Inflammatory macrophage (primary cell): ENCODE measurements at regions not wholly inside any gene's neighbourhood (a gene's known extent, or its start where the extent isn't known, plus 50 kb on each side); places are given as distances from the start of the nearest gene placed in this dataset.
"Not testable (repeated sequence)": the region's sequence is repeated elsewhere in the genome, so short reads cannot be mapped to it uniquely, and the experiment has no call there.

Experiments used
- DNase-seq, 2 donors: peaks; one replicate each; pipeline ENCODE4 v3.0.0-alpha.2; 2020 to 2022

DNA sequence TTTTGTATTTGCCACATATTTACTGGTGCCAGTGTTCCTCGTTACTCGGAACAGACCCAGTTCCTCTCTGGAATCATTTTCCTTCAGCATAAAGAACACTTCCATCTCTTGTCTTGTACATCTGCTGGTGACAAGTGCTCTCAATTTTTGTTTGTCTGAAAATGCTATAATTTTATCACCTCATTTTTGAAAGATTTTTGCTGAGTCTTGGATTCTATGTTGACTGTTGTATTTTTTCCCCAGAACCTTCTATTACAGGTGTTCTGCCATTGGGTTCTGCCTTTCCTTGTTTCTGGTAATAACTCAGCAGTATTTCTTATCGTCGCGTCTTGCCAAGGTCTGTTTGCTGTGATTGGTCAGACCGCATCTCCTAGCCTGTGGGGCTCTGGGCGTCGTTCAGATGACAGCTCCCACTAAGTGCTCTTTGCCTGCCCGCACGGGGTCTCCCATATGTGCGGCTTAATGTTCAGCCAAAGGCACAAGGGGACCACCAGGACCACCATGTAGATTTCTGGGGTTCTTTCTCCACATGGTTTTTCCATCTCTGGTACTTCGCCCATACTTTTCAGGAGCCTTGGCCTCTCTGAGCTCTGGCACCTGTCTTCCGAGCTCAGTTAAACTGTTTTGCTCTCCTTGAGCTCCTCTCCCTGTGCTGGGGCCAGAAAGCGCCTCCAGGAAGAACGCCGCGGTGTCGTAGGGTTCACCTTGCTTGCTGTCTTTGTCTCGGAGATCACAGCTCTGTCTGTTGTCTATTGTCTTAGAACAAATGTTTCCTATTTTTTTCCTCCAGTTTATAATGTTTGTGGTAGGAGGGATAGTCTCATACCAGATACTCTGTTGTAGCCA lies 80.0 kb downstream of the METRNL start:
- no peak for DNase-seq

DNA sequence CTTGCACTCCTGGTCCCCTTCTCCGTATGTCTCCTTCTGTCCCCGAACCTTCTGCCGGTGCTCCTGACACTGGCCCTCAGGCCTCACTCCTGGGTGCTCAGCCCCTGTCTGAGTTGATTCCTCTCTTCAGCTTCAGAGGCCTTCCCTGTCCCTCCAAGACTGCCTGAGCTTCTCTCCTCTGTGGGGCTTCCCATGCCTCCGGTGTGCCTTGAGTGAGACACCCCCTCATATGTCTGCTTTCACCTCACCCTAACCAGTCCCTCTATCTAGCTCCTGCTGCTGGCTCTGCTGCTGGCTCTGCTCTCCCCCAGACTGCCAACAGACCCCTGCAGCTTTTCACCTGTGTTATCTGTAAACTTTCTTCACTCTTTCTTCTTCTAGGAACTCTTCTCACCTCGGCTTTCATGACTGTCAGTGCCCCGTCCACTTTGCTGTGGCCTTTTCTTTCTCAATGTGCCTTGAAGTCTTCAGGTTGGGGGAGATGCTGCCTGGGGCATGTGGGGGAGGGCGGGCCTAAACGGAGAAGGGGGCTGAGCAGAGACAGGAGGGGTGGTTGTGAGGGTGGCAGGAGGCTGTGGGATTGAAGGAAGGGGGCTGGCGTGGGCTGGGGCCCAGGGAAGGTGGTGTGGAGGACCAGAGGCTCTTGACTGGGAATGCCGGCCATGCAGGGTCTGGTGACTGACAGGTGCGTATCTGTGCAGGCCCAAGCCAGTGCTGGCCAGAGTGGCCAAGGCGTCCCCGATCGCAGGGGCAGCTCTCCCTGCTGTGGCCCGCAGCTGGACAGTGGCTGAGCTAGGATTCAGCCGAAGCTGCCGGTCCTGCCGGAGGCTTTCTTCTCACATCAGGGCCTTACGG lies 81.3 kb downstream of the METRNL start:
- no peak for DNase-seq

DNA sequence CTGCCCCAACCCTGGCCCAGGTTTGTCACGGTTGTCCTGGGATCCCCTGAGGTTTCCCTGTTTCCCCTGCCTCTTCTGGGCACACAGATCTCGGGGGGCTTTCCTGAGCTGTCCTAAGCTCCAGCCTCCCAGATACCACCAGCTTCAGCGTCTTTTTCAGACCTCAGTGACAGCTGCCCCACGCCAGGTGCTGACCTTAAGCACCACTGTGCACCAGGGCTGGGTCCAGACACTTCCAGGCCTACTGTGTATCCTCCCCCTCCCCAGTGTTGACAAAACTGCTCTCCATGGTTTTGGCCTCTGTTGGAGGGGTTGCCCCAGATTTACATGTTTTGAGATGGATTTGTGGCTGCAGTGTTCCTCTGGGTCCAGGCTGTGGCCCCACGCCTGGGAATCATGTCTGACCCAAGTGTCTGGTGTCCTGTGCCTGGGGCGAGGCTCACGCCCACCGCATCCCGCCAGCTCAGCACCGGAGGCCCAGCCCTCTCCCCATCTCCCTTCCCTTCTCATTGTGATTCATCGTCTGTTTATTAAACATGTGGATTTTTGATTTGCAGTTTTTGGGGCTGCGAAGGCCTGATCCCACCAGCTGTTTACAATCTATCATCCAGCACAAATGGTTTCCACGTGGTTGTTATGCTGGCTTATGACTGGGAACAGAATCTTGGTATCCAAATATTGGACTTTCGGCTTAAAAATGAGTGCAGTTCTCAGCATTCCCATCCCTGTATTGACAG lies 82.1 kb downstream of the METRNL start:
- DNase-seq: no peak

DNA sequence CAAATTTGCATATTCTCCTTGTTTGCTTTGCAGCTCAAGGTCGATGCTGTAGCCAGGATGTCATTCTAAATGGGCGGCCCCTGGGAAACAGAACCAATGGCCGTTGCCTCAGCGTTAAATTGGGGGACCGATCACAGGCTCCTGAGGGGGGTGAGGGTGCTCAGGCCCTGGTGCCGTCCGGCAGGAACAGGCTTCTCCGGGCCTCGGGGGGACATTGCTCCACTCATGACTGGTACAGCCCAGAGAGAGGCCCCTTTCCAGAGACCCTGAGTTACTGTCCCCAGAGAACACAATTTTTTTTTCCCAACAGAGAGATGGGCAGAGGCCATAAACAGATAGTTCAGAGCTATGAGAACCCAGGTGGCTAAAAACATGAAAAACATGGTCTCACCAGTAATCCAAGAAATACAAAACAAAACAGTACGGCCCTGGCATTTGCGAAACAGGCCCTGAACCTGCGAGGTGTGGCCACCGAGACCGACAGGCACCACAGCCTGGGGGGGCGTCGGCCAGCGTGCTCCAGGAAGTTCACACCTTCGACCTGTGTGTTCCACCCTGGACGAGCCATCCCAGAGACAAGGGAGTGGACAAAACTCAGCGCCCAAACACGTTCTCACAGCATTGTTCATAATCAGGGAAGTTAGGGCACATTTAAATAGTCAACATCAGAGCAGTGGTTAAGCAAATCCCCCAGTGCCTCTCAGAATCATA lies 82.8 kb downstream of the METRNL start:
- no peak for DNase-seq

DNA sequence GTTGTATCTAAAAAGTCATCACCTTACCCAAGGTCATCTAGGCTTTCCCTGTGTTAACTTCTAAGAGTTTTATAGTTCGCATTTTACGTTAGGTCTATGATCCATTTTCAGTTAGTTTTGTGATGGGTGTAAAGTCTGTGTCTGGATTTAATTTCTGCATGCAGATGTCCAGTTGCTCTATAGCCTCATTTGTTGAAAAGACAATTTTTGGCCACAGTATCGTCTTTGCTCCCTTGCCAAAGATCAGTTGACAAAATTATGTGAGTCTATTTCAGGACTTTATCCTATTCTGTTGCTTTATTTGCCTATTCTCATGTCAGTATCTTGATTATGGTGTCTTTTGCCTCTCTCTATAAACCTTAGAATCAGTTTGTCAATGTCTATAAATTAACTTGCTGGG lies 85.1 kb downstream of the METRNL start:
- no peak for DNase-seq

DNA sequence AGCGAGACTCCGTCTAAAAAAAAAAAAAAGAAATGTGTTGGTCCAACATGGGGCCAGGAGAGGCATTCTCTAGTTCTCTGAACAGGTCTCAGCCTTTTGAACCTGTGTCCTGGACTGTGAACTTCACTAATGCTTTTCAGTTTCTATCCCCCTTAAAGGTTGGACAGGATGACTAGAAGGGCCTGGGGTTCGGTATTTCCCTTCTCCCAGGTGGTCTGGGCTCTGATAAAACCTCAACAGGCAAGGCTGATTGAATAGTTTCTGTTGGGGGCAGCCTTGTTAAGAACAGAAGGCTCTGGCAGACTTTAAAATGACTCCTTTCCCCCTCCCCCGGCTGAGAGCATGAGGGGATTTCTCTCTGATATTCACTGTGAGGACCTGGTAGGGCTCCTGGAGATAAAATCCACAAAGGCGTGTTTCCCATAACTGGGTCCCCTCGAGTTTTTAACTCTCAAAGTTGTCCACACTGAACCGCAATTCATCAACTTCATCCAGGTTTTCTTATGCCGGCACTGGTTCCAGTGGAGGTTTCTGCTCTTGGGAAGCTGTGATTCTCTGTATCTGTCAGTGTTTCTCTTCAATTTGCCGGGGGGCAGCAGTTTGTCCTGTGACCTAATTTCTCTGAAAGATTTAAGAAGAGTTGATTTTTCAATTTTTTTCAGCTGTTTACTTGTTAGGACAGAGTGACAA lies 91.3 kb downstream of the METRNL start:
- no peak for DNase-seq

DNA sequence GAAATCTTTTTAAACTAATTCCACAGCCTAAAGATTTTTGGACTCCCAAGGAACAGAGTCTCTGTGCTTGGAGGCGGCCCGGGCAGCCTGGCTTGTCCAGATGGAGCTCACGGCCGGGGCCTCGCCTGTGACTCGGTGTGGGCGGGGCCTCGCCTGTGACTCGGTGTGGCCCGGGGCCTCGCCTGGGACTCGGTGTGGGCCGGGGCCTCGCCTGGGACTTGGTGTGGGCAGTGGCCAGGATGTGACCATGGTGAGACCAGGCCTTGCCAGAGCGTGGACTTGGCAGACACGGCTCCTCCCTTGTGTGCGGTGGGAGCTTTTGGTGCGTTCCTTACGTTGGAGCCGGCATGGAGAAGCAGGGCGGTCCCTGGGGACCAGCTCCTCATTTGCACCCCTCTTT lies 92.3 kb downstream of the METRNL start:
- DNase-seq: no peak

DNA sequence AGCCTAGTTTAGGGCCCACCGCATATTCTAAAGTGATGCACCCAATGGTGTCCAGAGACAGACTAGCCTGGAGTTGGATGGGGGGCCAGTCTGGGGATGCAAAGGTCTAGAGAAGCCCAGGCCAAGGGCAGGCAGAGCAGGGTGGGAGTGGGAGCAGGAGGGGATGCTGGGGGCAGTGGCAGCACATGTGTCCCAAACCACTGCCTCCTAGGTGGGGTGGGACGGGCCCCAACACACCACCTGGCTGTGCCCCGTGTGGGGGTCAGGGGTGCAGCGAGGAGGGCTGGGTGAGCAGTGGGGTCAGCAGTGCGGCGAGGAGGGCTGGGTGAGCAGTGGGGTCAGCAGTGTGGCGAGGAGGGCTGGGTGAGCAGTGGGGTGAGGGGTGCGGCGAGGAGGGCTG lies 92.7 kb downstream of the METRNL start:
- not testable (repeated sequence) for DNase-seq

DNA sequence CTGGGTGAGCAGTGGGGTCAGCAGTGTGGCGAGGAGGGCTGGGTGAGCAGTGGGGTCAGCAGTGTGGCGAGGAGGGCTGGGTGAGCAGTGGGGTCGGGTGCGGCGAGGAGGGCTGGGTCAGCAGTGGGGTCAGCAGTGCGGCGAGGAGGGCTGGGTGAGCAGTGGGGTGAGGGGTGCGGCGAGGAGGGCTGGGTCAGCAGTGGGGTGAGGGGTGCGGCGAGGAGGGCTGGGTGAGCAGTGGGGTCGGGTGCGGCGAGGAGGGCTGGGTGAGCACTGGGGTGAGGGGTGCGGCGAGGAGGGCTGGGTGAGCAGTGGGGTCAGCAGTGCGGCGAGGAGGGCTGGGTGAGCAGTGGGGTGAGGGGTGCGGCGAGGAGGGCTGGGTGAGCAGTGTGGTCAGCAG lies 93.2 kb downstream of the METRNL start:
- DNase-seq: not testable (repeated sequence)

DNA sequence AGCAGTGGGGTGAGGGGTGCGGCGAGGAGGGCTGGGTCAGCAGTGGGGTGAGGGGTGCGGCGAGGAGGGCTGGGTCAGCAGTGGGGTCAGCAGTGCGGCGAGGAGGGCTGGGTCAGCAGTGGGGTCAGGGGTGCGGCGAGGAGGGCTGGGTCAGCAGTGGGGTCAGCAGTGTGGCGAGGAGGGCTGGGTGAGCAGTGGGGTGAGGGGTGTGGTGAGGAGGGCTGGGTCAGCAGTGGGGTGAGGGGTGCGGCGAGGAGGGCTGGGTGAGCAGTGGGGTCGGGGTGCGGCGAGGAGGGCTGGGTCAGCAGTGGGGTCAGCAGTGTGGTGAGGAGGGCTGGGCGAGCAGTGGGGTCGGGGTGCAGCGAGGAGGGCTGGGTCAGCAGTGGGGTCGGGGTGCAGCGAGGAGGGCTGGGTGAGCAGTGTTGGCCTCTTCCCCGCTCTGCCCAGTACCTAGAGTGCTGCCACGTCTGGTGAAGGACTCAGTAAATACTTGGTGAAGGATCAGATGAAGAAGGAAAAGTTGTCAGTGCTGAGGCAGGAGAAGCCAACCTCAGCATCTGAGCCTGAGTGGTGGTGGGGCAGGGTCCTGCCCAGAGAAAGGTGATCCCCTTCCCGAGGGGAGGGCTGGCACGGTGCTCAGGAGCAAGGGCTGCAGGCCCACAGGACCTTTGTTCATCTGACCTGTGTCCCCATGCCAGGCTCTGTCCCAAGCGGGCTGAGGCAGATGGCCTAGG lies 93.9 kb downstream of the METRNL start:
- DNase-seq: not testable (repeated sequence)

DNA sequence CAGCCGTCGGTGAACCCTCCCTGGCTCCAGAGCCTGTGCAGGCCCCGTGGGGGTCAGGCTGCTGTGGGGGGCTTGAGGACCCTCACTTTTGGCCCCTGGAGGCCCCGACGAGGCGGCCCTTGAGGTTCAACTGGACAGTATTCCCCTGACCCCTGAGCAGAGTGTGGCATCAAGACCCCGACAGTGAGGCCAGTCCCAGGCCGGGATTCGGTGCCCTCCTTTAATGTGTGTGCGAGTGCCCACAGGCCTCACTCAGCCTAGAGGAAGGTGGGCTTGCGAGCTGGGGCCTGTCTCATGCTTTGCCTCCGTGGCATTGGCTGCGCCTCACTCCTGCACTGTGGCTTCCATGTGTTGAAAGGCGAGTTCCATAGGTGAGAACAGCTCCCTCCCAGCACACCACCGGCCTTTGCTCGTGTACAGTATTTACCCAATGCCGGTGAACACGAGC lies 94.5 kb downstream of the METRNL start:
- no peak for DNase-seq

DNA sequence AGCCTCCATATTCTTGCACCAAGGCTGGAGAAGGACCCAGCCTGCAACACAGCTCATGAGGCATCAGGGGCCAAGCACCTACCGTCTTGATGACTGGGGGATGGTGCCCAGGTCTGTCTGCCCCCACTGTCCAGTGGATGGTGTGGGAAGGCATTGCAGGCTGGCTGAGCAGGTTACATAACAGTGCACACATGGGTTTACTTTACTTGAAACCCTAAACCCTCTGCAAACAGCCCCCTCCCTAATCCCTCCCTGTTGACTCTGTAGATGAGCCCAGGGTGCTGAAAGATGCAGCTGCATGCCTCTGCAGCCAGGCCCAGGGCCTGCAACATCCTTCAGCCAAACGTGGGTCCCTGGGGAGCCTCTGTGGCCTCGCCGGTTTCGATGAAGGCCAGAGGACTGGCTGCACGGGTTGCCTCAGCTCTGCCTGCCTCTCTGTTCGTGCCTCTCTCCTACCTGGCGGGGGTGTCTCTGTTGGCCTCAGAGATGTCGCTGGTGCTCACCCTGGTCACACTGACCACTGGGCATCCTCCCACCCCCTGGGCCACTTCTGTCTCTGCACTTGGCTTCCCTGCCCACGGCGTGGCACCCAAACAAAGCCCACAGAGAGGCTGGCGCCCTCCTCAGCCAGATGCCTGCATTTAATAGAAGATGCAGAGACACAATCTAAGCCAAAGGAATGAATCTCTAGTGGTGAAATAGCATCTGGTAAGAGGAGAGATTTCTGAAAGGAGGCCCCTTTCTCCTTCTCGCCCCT lies 95.1 kb downstream of the METRNL start:
- DNase-seq: no peak

DNA sequence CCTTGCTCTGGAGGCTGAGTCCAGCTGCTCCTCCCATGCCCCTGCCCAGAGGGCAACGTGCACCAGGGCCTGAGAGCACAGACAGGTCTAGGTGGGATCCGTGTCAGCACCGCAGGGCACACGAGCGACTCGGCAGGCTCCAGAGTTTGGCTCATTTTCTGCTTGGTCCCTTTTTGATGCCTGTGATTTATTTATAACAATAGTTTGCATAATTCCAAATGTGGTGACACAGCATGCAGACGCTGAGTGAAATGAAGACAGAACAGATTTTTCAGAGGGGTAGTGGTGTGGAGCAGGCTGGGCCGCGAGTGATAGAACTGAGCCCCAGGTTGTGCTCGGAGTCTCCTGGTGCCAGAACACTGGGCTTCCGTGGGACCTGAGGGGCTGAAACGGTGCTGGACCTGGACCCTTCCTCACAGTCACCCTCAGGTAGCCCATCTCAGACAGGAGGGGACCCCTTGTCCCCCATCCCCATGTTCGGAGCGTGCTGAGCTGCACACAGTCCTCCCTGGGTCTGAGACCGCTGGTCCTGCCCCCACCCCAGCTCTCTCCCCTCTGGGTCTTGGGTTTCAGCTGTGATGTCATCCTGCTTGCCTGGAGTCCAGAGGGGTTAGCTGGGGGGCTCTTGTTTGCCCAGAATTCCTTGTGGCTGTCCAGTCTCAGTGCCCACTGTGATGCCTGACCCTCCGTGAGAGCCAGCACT lies 95.9 kb downstream of the METRNL start:
- DNase-seq: no peak

DNA sequence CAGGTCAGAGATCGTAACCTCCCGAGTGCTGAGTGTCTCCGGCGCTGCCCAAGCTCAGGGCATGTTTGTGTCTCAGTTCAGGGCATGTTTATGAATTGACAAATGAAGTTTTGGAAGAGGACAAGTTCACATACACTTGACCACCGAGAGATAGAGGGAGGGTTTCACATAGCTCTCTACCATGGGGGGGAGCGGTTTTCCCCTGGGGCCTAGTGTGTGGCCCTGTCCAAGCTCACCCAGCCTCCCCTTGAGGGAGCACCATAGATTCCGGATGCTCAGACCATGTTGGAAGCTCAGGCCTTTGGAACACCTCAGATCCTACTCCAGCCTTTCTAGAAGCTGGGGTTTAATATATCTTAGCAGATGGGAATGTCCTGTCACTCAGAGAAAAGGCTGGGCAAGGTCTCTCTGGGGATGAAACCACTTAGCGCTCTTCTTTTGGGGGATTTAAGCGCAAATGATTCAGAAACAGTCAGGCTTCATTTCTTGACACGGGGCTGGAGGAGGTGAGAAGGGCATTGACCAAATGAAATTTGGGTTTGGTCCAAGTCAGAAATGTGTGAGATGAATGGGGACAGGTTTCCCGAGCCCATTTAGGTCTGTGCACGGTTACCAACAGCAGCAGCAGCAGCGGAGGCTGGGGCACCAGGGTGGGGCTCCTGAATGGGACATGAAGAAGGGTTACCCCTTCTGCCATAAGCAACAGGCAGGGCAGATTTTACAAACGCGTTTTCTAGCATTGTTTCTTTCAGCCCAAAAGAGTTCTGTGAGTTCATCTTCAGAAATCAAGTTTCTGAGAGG lies 96.6 kb downstream of the METRNL start:
- no peak for DNase-seq

DNA sequence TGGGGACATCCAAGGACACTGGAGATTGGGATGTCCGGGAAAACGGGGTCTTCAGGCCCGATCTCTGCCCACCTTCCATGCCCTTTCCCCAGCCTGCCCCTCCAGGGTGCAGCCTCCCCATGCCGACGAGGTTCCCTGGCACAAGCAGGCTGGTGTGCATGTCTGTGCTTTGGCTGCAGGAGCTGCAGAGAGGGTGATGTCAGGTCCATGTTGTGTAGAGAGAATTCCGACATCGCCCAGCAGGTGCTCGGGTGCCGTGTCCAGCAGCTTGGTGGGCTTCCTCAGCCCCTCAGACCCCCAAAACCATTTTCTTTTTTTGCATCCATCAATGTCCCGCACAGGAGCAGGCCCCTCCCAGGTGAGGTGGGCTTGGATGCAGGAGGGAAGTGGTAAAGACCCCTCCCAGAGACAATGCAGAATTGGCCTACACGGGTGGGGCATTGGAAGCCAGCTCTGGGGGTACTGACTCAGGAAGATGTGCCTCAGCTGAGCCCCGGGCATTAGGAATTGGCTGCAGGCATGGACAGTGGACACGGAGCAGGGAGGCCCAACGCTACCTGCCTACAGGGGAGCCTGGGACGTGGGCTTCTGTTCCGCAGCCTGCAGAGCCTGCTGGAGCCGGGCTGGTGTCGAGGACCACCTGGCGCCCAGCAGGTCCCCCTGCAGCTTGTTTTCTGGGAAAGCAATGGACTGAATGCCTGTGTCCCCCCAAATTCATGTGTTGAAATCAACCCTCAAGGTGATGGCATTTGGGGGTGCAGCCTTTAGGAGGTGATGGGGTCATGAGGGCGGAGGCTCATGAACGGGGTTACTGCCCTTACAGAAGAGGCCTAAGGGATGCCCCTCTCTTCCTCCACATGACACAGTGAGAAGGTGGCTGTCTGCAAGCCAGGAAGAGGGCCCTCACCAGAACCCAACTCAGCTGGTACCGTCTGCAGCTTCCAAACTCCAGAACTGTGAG lies 97.5 kb downstream of the METRNL start:
- no peak for DNase-seq

DNA sequence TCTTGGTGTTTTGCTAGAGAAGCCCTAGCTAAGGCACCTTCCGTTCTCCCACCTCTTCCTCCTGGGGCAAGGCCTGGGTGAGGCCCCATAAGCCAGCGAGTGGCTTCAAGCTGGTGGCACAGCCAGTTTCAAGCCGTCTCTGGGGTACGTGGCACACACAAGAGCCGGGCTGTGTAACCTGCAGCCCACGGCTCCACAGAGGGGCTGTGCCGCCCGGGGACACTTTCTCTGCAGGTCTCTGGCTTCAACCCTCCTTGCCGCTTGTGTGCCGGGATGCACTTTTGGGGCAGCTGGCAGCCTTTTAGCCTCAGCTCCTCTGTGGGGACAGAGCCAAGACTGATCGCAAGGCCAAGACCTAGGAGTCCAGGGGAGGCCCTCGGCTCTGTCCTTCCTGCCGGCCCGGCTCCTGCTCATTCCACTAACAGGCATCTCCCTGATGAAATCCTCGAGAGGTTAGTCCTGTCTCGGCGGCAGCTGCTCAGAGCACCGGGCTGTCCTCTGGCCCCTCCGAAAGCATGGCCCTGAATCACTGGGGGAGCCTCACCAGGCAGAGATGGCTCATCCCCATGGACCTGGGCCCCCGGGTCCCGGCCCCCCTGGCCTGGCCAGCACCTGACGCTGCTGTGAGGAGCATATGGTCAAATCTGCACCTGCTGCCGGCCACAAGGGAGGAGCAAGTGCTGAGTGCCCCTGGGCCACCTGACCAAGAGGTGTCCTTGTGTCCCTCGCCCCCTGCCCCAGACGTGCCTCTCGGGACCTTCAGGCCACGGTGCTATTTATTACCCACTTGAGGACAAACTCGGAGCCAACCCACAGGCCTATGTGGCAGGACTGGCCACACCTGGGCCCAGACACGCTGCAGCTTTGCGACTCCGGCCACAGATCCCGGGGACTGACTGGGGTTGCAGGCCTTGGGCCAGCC lies 98.5 kb downstream of the METRNL start:
- no peak for DNase-seq
